Astrocyte (in vitro differentiated cells and primary cell): ENCODE measurements at regions not wholly inside any gene's neighbourhood (a gene's known extent, or its start where the extent isn't known, plus 50 kb on each side); places are given as distances from the start of the nearest gene placed in this dataset.
A peak's percentile ranks its signal among the peaks of the same experiment; 100 is the strongest.

Source experiments
- DNase-seq: peaks from one replicate; pipeline ENCODE4 v3.0.0-alpha.2; 2010; ENCODE audit warnings: low read depth
- FAIRE-seq: peaks from 2 replicates; lab custom pipeline; 2011; peaks lifted over from hg19 to GRCh38; lab: Jason Lieb, UNC
- H2AFZ ChIP-seq: 2 replicates; pipeline ENCODE4 v1.6.0; 2012; ENCODE audit warnings: low read depth, low read length, inconsistent platforms
- H3K27ac ChIP-seq: 2 replicates; pipeline ENCODE4 v1.5.1; 2011; ENCODE audit warnings: low read depth, low read length, inconsistent platforms
- H3K27me3 ChIP-seq: 2 replicates; pipeline ENCODE4 v1.6.0; 2011; ENCODE audit warnings: low read length, inconsistent platforms; ENCODE audit not compliant: insufficient read depth
- H3K36me3 ChIP-seq: 2 replicates; pipeline ENCODE4 v1.5.1; 2011; ENCODE audit warnings: low read length, inconsistent platforms; ENCODE audit not compliant: insufficient read depth
- H3K4me1 ChIP-seq: 2 replicates; pipeline ENCODE4 v1.5.1; 2011; ENCODE audit warnings: low read length, inconsistent platforms; ENCODE audit not compliant: insufficient read depth
- H3K4me2 ChIP-seq: 2 replicates; pipeline ENCODE4 v1.6.0; 2012; ENCODE audit warnings: low read length, inconsistent platforms
- H3K4me3 ChIP-seq: 2 replicates; pipeline ENCODE4 v1.5.1; 2011; ENCODE audit warnings: low read depth, mild to moderate bottlenecking, low read length, inconsistent platforms; ENCODE audit not compliant: insufficient read depth
- H3K79me2 ChIP-seq: 2 replicates; pipeline ENCODE4 v1.6.0; 2012; ENCODE audit warnings: mild to moderate bottlenecking, low read length, inconsistent platforms; ENCODE audit not compliant: insufficient read depth
- H3K9ac ChIP-seq: 2 replicates; pipeline ENCODE4 v1.6.0; 2012; ENCODE audit warnings: mild to moderate bottlenecking, low read length, inconsistent platforms
- H3K9me3 ChIP-seq: 2 replicates; pipeline ENCODE4 v1.5.1; 2012; ENCODE audit warnings: low read depth, mild to moderate bottlenecking, low read length, inconsistent platforms; ENCODE audit not compliant: insufficient read depth
- H4K20me1 ChIP-seq: 2 replicates; pipeline ENCODE4 v1.6.0; 2012; ENCODE audit warnings: low read length, inconsistent platforms; ENCODE audit not compliant: insufficient read depth
- H3K27ac Mint-ChIP-seq: one replicate; pipeline ENCODE4 v1.8.0; 2021; ENCODE audit warnings: mild to moderate bottlenecking, mixed read lengths; ENCODE audit not compliant: unreplicated experiment
- H3K27me3 Mint-ChIP-seq: one replicate; pipeline ENCODE4 v1.8.0; 2021; ENCODE audit warnings: low read depth, mixed read lengths; ENCODE audit not compliant: unreplicated experiment
- H3K36me3 Mint-ChIP-seq: one replicate; pipeline ENCODE4 v1.8.0; 2021; ENCODE audit warnings: low read depth, mixed read lengths; ENCODE audit not compliant: unreplicated experiment
- H3K4me1 Mint-ChIP-seq: one replicate; pipeline ENCODE4 v1.8.0; 2021; ENCODE audit warnings: low read depth, mixed read lengths; ENCODE audit not compliant: unreplicated experiment
- H3K4me3 Mint-ChIP-seq: one replicate; pipeline ENCODE4 v1.8.0; 2021; ENCODE audit warnings: mild to moderate bottlenecking, moderate library complexity, mixed read lengths; ENCODE audit not compliant: unreplicated experiment
- H3K9me3 Mint-ChIP-seq: one replicate; pipeline ENCODE4 v1.8.0; 2021; ENCODE audit warnings: mild to moderate bottlenecking, mixed read lengths; ENCODE audit not compliant: unreplicated experiment
- CTCF ChIP-seq: IDR thresholded peaks from 2 replicates; pipeline ENCODE4 v1.5.1; 2011; ENCODE audit warnings: low read depth, mild to moderate bottlenecking, inconsistent platforms, low read length, moderate library complexity; ENCODE audit not compliant: insufficient read depth
- EZH2 ChIP-seq: IDR thresholded peaks from 2 replicates; pipeline ENCODE4 v1.6.1; 2012; ENCODE audit warnings: mild to moderate bottlenecking, low read length, inconsistent platforms; ENCODE audit not compliant: insufficient read depth

- no peak for DNase-seq
- Histone ChIP-seq H2AFZ (no peak overlapping the region), H3K9me3 (no peaks in the 10 kb centered on the region), H3K27me3 (no peaks in the 10 kb centered on the region), H3K27ac (no peak overlapping the region), H3K4me1 (peaks cover 13% of the 10 kb centered on the region), H3K79me2 (no peaks in the 10 kb centered on the region), H4K20me1 (no peaks in the 10 kb centered on the region), H3K9ac (no peak overlapping the region), H3K4me2 (no peak overlapping the region), H3K4me3 (no peak overlapping the region), H3K36me3 (no peaks in the 10 kb centered on the region)
- TF ChIP-seq EZH2 (no peak), CTCF (no peak)
- H3K27me3 Mint-ChIP-seq: peaks cover 5% of the 10 kb centered on the region
- peaks cover 1% of the 10 kb centered on the region for H3K4me1 Mint-ChIP-seq
- H3K27ac Mint-ChIP-seq: no peak overlapping the region
- H3K4me3 Mint-ChIP-seq: no peak overlapping the region
- peaks cover 18% of the 10 kb centered on the region for H3K9me3 Mint-ChIP-seq
- peak; percentile 49 for FAIRE-seq
- peaks cover 8% of the 10 kb centered on the region for H3K36me3 Mint-ChIP-seq
Measured at GRCh38 chr9:134568811-134569210, 72.8 kb upstream of the COL5A1 start.

GRCh38 chr9:134569626-134570025 is 72.0 kb upstream of the COL5A1 start:
- FAIRE-seq (no peak), DNase-seq (no peak)
- no peaks in the 10 kb centered on the region for H3K27me3 ChIP-seq
- H3K27ac Mint-ChIP-seq: no peak overlapping the region
- H3K4me2 ChIP-seq: no peak overlapping the region
- H3K4me1 ChIP-seq: peaks cover 9% of the 10 kb centered on the region
- no peak overlapping the region for H3K9ac ChIP-seq
- H3K9me3 Mint-ChIP-seq: peaks cover 13% of the 10 kb centered on the region
- no peak overlapping the region for H3K27ac ChIP-seq
- H3K4me1 Mint-ChIP-seq: peaks cover 1% of the 10 kb centered on the region
- H3K79me2 ChIP-seq: no peaks in the 10 kb centered on the region
- TF ChIP-seq EZH2 (no peak), CTCF (no peak)
- no peak overlapping the region for H3K4me3 Mint-ChIP-seq
- no peaks in the 10 kb centered on the region for H3K36me3 ChIP-seq
- H3K4me3 ChIP-seq: no peak overlapping the region
- H2AFZ ChIP-seq: no peak overlapping the region
- H3K36me3 Mint-ChIP-seq: peaks cover 6% of the 10 kb centered on the region
- no peaks in the 10 kb centered on the region for H3K9me3 ChIP-seq
- no peaks in the 10 kb centered on the region for H4K20me1 ChIP-seq
- H3K27me3 Mint-ChIP-seq: peaks cover 5% of the 10 kb centered on the region

GRCh38 chr9:134570151-134570621 is 71.4 kb upstream of the COL5A1 start:
- no peaks in the 10 kb centered on the region for H3K9me3 ChIP-seq
- H3K9ac ChIP-seq: no peak overlapping the region
- H3K4me1 Mint-ChIP-seq: peaks cover 1% of the 10 kb centered on the region
- TF ChIP-seq CTCF: no peak
- no peak for TF ChIP-seq EZH2
- peaks cover 5% of the 10 kb centered on the region for H3K27me3 Mint-ChIP-seq
- no peak overlapping the region for H2AFZ ChIP-seq
- H3K4me3 Mint-ChIP-seq: no peak overlapping the region
- FAIRE-seq (no peak), DNase-seq (no peak)
- H4K20me1 ChIP-seq: no peaks in the 10 kb centered on the region
- H3K27ac ChIP-seq: no peak overlapping the region
- no peaks in the 10 kb centered on the region for H3K79me2 ChIP-seq
- H3K27ac Mint-ChIP-seq: no peak overlapping the region
- peaks cover 11% of the 10 kb centered on the region for H3K9me3 Mint-ChIP-seq
- H3K4me3 ChIP-seq: no peak overlapping the region
- no peaks in the 10 kb centered on the region for H3K36me3 ChIP-seq
- H3K4me2 ChIP-seq: no peak overlapping the region
- H3K27me3 ChIP-seq: no peaks in the 10 kb centered on the region
- peaks cover 4% of the 10 kb centered on the region for H3K4me1 ChIP-seq
- H3K36me3 Mint-ChIP-seq: peaks cover 6% of the 10 kb centered on the region
